GM21619 (cell line): ENCODE measurements at regions not wholly inside any gene's neighbourhood (a gene's known extent, or its start where the extent isn't known, plus 50 kb on each side); places are given as distances from the start of the nearest gene placed in this dataset.

ENCODE experiments used
- ATAC-seq: cut with Tn5 transposase; IDR thresholded peaks from one replicate; pipeline ENCODE4 v1.9.1; 2021; ENCODE audit not compliant: unreplicated experiment

DNA sequence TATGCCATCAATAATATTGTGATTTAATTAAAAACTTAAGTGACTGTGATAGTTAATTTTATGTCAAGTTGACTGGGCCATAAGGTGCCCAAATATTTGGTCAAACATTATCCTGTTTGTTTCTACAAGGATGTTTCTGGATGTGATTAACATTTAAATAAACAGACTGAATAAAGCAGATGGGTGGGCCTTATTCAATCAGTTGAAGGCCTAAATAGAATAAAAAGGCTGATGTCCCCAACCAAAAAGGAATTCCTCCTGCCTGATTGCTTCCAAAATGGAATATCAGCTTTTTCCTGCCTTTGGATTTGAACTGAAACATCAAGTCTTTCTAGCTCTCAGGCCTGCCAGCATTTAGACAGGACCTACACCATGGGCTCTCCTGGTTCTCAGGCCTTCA lies 961.7 kb downstream of the NTRK3 start:
- no peak for ATAC-seq

DNA sequence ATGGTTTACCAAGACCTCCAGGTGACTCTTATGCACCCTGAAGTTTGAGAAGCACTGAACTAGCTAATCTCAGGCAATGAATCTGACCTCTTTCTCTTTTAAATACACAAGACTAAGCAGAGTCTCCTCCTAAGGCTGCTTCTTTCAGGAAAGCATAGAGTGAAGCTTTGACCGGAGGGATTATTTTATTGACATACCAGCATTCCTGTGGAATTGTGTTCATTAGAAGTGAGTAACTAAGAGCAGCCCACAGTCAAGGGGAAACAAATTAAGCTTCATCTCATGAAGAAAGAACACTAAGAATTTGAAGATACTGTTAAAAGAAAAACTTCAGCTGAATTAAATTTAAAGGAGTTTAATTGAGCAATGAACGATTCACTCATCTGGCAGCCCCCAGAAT lies 963.5 kb downstream of the NTRK3 start:
- ATAC-seq = no peak

DNA sequence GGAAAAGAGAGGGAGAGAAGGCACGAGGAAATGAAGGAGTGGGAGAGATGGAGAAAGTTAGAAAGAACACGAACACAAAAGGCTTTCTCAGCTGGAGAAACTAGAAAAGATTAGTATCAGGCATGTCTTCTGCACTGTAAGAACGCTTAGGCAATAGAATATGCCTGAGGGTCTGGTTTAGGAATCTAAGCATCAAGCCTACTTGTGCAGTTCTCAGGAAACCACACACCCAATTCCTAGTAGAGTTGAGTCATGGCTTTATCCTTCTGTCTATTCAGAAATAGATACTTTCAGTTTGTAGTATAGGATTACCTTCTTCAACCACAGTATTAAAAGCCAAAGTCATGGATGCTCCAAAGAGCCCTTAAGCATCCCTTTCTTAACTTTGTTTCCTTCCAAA lies 969.4 kb downstream of the NTRK3 start:
- ATAC-seq = no peak

DNA sequence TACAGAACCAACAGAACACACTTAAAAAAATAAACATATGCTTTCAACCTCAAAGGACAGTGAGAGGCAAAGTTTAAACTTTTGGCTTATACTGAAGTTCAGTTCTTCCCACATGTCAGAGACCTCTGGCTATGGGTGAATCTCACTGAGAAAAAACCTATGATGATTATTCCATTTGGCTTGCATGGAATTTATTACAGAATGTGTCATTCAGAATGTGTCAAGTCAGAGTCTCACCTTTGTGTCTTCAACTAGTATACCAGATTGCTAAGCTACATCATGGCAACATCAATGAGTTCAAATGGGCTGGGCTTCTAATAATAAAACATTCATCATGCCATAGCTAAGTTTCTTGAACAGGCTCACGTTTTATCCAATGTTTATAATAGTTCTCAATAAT lies 987.0 kb downstream of the NTRK3 start:
- no peak for ATAC-seq

DNA sequence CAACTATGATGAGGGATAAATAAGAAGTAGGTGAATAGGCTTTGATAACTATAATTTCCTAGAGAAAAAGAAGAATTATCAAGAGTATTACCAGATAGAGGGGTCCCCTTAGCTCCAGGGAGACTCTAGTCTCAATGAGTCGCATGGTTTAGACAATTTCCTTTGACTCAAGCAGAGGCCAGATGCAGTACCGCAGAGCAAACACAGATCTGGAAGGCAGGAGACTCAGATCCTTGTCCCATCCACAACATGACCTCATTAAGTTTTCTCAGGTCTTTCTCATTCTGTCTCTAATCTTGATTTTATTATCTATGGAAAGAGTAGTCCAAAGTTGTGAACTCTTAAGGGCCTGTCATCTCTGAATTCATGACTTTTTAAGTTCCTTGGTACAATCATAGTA lies 987.9 kb downstream of the NTRK3 start:
- ATAC-seq = no peak

DNA sequence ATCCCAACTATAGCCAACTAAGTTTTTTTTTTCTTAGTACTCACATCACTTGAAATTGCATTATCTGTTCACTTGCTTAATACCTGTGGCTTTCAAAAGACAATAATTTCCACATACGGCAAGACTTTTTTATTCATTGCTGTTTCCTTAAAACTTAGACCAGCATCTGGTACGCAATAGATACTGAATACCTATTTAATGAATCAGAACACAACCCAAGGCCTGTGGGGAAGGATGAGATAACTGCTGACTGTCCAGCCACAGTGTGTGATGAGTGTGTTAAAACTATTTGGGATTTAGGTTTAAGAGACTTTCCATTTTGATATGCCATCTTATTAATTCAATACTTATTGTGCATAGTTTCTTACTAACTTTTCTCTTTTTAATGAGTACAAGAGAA lies 988.7 kb downstream of the NTRK3 start:
- ATAC-seq = no peak

DNA sequence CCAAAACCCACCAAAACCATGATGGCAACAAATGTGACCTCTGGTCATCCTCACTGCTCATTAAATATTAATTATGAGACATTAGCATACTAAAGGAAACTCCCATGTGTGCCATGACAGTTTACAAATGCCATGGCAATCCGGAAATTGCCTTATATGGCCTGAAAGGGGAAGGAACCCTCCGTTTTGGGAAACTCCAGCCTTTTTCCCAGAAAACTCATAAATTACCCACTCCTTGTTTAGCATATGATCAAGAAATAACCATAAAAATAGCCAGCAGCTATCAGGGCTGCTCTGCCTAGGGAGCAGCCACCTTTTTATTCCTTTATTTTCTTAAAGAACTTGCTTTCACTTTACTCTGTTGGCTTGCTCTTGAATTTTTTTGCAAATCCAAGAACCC lies 992.7 kb downstream of the NTRK3 start:
- ATAC-seq = no peak

DNA sequence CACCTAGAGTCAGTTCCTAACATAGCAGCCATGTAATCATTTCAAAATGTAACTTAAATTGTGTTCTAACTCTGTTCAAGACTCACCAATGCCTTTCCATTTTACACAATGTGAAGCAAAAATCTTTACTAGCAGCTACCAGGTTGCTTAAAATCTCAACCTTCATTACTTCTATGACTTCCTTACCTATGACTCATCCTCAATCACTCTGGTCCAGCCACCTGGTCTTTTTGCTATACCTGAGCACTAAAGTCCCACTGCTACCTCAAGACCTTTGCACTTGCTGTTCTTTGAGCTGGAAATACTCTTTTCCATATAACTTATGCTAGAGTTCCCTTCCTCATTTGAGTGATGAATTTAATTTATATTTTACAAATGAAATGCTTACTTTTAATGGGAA lies 993.2 kb downstream of the NTRK3 start:
- no peak for ATAC-seq

DNA sequence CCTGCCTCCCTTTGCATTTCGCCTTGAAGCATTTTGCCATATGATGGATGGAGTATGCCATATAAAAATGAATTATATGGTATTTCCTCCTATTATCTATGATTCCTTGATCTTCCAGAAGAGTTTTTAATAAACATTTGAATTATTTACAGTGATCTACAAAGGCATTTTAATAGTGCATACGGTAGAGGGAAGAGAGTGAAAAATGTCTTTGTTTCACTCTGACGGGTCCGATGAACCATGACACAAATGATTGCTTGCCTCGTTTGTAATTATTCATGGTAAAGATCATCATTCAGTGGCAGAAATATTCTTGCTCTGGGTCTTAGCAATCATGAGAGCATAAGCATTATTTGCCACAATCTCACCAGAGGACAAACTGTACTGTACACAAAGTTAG lies 1010.9 kb downstream of the NTRK3 start:
- no peak for ATAC-seq

DNA sequence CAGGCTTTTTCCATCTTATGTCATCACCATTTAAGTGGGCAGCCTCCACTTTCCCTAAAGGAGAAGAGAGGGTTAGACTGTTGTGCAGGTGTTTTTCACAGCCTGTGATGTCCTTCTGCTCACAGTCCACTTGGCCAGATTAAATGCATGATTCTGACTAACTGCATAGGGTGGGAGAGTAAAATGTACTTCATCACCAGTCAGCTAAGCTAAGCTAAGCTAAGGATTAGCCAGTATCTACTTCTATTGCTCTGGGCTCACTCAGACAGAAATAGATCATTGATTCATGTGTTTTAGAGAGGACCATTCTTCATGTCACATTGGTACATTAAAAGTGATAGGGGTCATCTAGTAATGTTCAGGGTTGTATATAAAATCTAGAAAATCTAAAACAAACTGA lies 1013.1 kb downstream of the NTRK3 start:
- ATAC-seq = no peak

DNA sequence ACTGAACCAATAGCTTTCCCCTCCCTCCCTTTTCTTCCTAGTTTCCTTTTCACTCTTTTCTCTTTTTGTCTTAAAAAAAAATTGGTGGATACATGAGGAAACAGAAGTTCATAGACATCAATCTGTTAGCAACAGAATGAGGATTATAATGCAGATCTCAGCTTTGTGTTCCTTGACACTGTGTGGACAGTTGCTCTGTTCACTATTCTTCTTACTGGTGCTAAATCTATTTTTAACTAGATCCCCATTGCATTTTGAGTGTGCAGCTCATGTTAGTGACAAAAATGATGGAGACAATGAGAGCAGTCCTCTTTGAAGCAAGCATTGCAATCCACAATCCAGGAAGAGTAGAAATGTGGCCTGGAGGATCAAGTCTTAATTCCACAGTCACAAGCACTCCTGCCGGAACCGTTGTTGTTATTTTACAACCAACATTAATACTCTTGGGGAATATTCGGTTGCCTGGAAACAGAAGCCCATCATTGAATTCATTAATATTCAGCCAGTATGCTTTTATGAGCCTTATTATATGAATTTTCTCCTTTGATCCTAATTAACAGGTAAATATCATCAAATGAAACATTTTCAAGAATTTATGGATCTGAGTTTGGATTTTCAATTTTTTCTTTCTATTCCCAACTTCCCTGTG lies 1016.8 kb downstream of the NTRK3 start:
- ATAC-seq = no peak

DNA sequence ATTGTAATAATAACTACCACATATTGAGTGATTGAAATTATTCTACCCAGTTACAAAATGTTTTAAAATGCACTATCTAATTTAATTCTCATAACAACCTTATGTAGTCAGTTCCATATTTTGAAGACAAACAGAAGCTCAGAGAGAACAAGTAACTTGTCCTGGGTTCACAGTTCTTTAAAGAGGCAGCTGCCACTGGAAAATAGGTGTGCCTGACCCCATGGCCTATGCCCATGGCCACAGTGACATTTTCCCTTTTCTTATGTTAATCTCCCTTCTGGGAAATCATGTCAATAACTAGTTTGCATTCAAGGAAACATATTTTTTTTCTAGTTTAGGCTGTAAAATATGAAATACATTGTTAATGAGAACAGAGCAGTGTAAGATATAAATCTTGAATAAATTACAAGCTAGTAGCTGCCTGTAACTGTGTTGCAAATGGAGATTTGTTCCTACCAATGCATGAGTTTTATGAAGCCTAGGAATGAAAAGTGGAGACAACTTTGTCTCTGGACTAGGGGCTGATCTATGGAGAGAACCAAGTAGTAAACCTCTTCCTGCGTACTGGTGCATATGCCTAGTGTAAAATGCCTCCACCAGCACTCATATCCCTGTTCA lies 1018.0 kb downstream of the NTRK3 start:
- no peak for ATAC-seq

DNA sequence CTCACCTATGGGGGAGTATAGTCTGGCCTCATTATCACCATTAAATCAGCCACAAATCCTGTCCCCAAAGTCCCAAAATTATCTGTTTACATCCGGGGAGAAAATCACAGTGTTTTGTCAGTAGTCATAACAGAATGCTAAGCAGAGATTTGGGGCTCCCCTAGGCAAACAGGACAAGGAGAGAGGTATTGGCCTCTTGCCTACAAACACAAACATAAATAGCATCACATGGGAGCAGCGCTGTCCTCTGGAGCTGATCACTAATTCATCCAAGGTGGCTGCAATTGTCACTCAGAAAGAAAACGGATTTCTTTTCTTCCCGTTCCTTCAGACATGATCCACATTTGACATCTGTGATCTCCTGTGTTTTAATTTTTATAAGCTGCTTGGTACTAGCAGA lies 1028.1 kb downstream of the NTRK3 start:
- ATAC-seq = no peak

DNA sequence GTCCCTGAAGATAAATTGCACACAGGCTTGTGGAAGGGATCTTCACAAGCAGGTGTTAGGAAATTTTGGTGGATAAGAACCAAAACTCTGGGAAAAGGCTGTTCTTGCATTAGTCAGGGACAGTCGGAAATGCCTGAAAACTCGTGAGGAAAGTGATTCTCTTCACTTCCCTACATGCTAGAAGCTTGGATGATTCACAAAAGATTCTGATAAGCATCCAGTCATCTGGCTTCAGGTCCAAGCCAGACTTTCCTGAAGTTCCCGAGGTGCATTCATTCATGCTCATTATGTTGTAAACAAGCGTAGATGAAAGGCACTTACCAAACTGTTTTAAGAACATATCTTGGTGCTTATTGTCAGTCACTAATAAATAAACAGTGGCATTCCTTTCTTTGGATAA lies 1028.7 kb downstream of the NTRK3 start:
- no peak for ATAC-seq

DNA sequence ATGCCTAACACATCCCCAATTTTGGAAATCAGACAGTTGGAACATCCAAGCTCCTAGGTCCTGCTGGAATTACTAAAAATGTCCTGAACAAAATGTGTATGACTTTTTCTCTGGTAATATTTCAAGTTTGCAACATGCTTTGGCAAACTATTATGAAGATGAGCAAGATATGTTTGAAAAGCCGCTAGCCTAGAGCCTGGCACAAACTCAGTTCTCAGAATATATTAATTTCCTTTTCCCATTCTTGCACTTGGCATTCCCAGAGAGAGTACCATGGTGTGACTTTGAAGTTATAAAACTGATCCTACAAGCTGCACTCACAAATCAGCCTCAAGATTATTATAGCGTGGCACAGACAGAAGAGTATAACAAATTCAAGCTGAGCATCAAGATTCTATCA lies 1031.1 kb downstream of the NTRK3 start:
- ATAC-seq = no peak

DNA sequence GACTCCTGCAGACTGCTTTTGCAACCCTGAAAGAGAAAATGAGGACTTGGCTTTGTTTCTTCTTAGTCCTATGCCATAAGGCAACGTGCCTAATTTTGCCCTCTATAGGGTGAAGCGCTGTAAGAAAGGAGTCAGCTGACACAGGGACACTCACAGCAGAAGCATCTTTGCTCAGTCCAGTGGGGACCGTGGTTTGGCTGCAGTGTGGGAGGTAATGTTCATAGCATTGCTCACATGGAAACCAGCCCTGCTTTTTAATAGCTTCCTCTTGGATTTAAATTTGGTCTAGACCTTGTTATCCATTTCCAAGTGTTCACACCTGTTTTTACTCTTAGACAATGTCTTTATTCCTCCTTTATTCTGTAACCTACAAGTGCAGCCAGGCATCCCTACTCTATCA lies 1032.1 kb downstream of the NTRK3 start:
- no peak for ATAC-seq

DNA sequence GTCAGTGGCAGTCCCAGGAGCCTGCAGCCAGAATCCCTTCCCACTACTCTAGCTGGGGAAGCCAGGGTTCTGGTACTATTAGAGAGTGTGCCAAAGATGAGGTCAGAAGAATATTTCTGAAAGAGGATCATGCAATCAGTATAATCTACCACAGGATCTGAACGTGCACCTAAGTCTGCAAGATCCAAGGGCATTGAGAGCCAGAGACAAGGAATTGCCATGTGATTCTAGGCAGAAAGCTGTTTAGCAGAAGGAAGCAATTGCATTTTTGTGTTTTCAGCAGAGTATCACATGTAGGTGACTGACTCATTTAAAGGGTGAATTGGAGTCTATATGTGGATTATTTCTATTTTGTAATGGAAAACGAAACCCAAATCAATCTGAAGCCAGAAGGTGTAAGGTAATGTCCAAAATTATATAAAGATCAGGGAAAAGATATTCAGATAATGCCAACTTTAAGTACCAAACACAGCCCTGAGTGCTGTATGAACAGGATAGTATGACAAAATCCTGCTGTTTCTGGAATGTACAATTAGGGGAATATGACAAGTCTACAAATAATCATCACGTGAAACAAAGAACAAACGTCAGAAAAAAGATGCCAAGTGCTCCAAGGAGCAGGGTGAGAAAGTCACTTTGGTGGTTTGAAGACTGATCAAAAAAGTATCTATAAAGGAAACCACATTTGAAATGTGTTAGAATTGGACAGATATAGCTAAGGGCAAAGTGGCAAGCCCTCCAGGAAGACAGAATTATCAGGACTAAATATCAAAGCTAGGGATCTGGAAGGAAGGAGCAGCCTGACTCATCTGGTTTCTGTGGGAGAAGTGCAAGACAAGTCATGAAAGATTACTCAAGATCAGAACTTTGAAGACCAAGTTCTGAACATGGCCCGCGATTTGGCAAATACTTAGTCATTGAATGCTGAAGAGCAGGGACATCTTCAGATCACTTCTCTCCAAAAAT lies 1036.6 kb downstream of the NTRK3 start:
- no peak for ATAC-seq

DNA sequence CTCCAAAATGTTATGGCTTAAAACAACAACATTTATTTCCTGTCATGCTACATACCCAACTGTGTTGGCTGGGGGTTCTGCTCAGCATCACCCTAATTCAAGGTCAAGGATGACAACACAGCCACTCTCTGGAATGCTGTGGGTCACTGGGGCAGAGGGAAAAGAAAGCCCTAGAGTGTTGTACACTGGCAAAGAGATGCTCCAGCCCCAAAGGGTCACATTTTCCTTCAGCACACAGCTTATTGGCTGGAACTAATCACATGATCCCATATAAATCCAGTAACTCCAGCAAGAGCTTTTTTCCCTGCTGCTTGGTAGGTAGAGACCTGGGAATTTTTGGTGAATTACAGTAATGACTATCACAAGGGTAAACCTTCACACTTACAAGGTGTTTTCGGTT lies 1041.4 kb downstream of the NTRK3 start:
- ATAC-seq = no peak

DNA sequence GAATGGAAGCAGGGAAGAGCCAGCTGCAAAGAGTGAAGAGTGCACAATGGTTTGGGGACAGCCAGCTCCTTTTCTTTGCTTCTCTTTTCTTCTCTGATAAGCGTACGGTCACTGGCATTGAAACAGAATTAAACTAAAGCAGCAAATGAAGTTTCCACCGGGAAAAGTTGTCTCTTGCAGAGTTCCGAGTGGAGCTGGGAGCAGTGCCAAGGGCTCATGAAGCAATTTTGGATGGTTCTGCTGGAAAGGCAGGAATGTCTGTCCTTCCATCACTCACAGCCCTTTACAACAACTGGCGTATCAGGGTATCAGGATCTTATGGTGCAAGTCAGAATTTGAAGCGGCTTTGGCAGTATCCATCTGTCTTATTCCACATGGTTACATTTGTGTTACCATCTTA lies 1042.9 kb downstream of the NTRK3 start:
- no peak for ATAC-seq

DNA sequence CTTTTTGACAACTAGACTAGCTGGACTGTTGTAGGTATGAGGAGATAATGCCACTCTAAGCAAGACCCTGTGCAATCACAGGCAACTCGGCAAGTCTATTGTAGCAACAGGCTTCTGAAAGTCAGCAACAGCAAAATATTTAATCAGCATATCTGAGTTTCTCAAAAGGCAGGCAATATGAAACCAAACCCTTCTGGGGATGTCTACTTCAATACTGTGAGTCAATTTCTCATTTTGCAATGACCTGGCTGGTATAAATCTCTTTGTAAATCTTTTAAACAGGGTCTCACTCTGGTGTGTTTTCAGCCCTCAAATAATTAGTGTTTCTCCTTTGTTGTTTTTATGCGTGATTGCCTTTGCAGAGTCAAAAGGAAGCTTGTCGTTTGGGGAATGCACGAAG lies 1044.5 kb downstream of the NTRK3 start:
- ATAC-seq = no peak

DNA sequence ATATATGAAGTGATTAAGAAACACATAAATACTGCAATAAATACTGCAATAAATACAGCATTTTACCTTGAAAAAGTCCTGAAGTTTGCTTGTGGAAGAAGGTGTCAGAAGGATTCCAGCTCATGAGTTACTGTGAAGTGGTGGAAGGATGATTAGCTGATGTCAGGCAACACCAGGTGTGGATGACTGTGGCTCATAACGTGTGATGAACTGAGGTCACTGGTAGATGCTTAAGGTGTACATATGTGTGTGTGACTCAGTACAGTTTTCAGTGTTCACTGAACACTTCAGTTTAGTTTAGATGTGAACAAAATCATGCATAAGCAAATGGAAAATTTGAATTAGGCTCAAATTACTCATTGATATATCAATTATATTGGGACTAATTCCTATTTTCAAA lies 1045.0 kb downstream of the NTRK3 start:
- no peak for ATAC-seq
